ENCODE measurements at regions not wholly inside any gene's neighbourhood (a gene's known extent, or its start where the extent isn't known, plus 50 kb on each side); places are given as distances from the start of the nearest gene placed in this dataset.
A peak's percentile ranks its signal among the peaks of the same experiment; 100 is the strongest.

DNA sequence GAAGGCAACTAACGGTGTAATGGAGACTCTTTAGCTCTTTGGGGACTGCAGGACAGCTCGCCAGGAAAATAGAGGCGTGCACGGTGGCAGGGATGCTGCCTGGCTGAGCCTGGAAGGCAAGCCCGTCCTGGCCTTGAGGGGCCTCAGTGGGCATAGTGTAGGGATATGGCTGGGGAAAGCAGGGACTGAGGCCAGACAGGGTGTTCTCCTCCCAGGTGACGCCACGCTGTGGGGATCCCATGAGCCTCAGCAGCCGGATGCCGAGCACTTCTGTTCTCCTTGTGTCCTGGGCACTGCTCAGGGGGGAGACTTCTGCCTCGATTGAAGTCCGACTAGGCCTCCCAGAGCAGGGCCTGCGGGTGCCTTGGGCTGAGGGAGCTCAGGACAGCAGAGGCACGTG is 89.2 kb downstream of the NPIPB11 start:
- no peak overlapping the region for H3K27ac Mint-ChIP-seq
- H3K27me3 Mint-ChIP-seq = peaks cover 23% of the 10 kb centered on the region
- no peaks in the 10 kb centered on the region for H3K36me3 Mint-ChIP-seq (ENCODE audit: insufficient read depth)
- no peak for DNase-seq (ENCODE audit: low spot score, unreplicated experiment)
- TF ChIP-seq, protein P1, sequence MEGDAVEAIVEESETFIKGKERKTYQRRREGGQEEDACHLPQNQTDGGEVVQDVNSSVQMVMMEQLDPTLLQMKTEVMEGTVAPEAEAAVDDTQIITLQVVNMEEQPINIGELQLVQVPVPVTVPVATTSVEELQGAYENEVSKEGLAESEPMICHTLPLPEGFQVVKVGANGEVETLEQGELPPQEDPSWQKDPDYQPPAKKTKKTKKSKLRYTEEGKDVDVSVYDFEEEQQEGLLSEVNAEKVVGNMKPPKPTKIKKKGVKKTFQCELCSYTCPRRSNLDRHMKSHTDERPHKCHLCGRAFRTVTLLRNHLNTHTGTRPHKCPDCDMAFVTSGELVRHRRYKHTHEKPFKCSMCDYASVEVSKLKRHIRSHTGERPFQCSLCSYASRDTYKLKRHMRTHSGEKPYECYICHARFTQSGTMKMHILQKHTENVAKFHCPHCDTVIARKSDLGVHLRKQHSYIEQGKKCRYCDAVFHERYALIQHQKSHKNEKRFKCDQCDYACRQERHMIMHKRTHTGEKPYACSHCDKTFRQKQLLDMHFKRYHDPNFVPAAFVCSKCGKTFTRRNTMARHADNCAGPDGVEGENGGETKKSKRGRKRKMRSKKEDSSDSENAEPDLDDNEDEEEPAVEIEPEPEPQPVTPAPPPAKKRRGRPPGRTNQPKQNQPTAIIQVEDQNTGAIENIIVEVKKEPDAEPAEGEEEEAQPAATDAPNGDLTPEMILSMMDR (IDR thresholded peaks at IDR 0.05; ENCODE audit: unreplicated experiment) = no peak
- H3K4me3 Mint-ChIP-seq (ENCODE audit: low read depth) = no peak overlapping the region
- no peaks in the 10 kb centered on the region for H3K9me3 Mint-ChIP-seq (ENCODE audit: low read depth)
- H3K4me1 Mint-ChIP-seq (ENCODE audit: low read depth) = peaks cover 16% of the 10 kb centered on the region

DNA sequence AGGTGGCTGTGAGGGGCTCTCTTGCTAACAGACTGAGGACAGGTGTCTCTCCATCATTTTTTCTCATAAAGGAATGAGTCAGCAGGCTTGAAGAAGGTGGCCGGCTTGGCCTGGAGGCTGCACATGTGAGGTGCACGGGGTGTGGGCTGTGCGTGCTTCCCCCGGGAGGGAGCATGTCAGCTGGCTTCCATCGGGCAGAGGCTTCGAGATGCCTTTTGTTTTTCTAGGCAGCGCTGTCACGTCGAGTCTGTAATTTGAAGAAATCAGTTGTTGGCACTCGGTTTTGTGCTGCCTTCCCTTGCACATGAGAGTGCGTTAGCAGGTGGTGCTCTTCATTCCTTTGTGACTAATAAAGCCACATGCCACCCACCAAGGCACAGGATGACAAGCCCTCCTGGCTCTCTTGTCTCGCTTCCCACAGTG is 89.7 kb downstream of the NPIPB11 start:
- Mint-ChIP-seq H3K27me3 (peaks cover 23% of the 10 kb centered on the region), H3K27ac (no peak overlapping the region), H3K4me3 (ENCODE audit: low read depth) (no peak overlapping the region), H3K4me1 (ENCODE audit: low read depth) (peaks cover 16% of the 10 kb centered on the region), H3K9me3 (ENCODE audit: low read depth) (no peaks in the 10 kb centered on the region), H3K36me3 (ENCODE audit: insufficient read depth) (no peaks in the 10 kb centered on the region)
- TF ChIP-seq, protein P1 (IDR thresholded peaks at IDR 0.05; ENCODE audit: unreplicated experiment) = no peak
- no peak for DNase-seq (ENCODE audit: low spot score, unreplicated experiment)

DNA sequence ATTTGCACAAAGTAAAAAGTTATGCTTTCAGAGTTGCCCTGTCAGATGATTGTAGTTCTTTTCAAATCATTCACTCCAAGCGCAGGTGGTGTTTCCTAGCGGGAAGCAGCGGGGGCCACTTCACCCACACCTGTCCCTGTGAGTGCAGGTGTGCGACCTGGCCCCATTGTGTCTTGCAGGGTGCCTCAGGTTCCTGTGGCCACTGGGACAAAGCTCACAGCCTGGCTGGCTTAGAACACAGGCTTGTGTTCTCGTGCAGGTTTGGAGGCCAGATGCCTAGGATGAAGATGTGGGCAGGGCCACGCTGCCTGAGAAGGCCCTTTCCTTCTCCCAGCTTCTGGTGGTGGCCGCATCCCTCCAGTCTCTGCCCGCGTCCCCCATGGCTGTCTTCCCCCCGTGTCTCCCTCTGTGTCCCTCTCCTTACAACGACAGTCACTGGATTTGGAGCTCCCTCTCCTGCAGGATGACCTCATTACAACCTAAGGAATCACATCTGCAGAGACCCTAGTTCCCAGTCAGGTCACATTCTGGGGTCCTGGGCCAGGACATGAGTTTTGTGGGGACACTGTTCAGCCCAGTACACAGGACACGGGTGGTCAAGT is 90.5 kb downstream of the NPIPB11 start:
- no peak overlapping the region for H3K4me3 Mint-ChIP-seq (ENCODE audit: low read depth)
- DNase-seq (ENCODE audit: low spot score, unreplicated experiment) = no peak
- H3K4me1 Mint-ChIP-seq (ENCODE audit: low read depth) = peaks cover 16% of the 10 kb centered on the region
- no peak overlapping the region for H3K27ac Mint-ChIP-seq
- H3K27me3 Mint-ChIP-seq = peaks cover 23% of the 10 kb centered on the region
- TF ChIP-seq, protein P1 (IDR thresholded peaks at IDR 0.05; ENCODE audit: unreplicated experiment) = peak; percentile 24
- no peaks in the 10 kb centered on the region for H3K9me3 Mint-ChIP-seq (ENCODE audit: low read depth)
- H3K36me3 Mint-ChIP-seq (ENCODE audit: insufficient read depth) = no peaks in the 10 kb centered on the region

- Mint-ChIP-seq H3K4me3 (ENCODE audit: low read depth) (no peak overlapping the region), H3K4me1 (ENCODE audit: low read depth) (peaks cover 19% of the 10 kb centered on the region), H3K36me3 (ENCODE audit: insufficient read depth) (no peaks in the 10 kb centered on the region), H3K27me3 (peaks cover 26% of the 10 kb centered on the region), H3K27ac (no peak overlapping the region), H3K9me3 (ENCODE audit: low read depth) (no peaks in the 10 kb centered on the region)
- TF ChIP-seq, protein P1 (IDR thresholded peaks at IDR 0.05; ENCODE audit: unreplicated experiment) = no peak
- DNase-seq (ENCODE audit: low spot score, unreplicated experiment) = no peak
Observed at GRCh38 chr16:29315046-29315445, 91.5 kb downstream of the NPIPB11 start.

DNA sequence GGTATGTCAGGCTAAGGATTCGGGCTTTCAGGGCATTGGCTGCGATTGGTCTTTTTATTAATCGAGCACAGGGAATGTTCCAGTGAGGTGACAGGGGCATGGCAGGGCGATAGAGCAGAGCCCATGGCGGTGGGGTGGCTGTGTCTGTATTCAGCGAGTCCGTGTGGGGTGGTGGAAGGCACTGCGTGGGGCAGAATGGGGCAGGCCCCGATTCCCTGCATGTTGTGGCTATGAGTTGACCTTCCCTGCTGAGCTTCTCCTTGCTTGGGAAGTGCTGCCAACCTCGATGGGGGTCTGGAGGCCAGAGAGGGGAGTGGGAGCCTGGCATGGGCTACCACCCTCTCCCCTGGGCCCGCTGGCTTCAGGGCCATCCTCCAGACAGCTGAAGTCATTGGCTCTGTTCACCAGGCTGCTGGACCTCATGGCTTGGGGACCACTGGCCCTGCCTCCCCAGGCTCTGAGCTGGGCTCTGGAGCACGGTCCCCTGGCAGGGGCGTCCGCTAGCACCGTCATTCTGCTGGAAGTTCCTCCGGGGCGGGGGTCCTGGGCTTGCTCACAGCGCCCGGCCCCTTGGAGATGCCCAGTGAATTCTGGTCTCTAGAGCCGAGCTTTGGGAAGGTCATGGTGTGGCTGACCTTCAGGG is 92.1 kb downstream of the NPIPB11 start:
- Mint-ChIP-seq H3K4me3 (ENCODE audit: low read depth) (no peak overlapping the region), H3K9me3 (ENCODE audit: low read depth) (no peaks in the 10 kb centered on the region), H3K27me3 (peaks cover 26% of the 10 kb centered on the region), H3K4me1 (ENCODE audit: low read depth) (peaks cover 14% of the 10 kb centered on the region), H3K36me3 (ENCODE audit: insufficient read depth) (no peaks in the 10 kb centered on the region), H3K27ac (no peak overlapping the region)
- TF ChIP-seq, protein P1 (IDR thresholded peaks at IDR 0.05; ENCODE audit: unreplicated experiment) = no peak
- no peak for DNase-seq (ENCODE audit: low spot score, unreplicated experiment)

All from progenitor cell of endocrine pancreas (in vitro differentiated cells).